ENCODE measurements at regions not wholly inside any gene's neighbourhood (a gene's known extent, or its start where the extent isn't known, plus 50 kb on each side); places are given as distances from the start of the nearest gene placed in this dataset.

DNA sequence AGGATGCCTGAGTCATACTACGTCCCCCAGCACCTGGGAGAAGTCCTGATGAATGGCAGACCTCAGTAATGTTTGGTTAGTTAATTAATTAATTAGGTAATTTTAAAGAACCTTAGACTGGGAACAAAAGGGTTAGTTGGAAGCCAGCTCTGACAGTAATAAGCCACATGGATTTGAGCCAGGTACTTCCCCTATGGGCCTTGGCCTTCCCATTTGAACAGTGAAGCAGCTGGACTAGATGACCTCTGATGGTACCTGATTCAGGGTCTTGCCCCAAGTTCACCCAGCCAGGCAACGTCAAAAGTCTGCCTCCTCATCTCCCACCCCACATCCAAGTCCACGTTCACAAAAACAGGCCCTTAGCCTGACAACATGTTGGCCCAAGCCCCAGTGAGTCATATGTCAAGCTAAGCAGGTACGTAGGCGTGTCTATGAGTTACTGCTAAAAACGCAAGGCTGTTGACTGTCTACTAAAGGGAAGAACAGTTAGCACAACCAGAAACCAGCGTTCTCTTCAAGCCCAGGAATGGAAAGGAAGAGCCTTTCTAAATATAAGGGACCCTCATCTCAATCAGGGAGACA lies 303.2 kb downstream of the ACTL7B start:
- H3K36me3 Mint-ChIP-seq: no peaks in the 10 kb centered on the region
- ATAC-seq (replicated peaks) (peak in 1 of 2 donors; percentile 33), DNase-seq (no peak)
- no peaks in the 10 kb centered on the region for H3K9me3 Mint-ChIP-seq
- no peak overlapping the region for H3K27ac Mint-ChIP-seq
- H3K27me3 Mint-ChIP-seq: no peaks in the 10 kb centered on the region
- H3K4me1 Mint-ChIP-seq: peaks cover 0 to 2% of the 10 kb centered on the region in 2 donors
- H3K4me3 Mint-ChIP-seq: no peak overlapping the region

DNA sequence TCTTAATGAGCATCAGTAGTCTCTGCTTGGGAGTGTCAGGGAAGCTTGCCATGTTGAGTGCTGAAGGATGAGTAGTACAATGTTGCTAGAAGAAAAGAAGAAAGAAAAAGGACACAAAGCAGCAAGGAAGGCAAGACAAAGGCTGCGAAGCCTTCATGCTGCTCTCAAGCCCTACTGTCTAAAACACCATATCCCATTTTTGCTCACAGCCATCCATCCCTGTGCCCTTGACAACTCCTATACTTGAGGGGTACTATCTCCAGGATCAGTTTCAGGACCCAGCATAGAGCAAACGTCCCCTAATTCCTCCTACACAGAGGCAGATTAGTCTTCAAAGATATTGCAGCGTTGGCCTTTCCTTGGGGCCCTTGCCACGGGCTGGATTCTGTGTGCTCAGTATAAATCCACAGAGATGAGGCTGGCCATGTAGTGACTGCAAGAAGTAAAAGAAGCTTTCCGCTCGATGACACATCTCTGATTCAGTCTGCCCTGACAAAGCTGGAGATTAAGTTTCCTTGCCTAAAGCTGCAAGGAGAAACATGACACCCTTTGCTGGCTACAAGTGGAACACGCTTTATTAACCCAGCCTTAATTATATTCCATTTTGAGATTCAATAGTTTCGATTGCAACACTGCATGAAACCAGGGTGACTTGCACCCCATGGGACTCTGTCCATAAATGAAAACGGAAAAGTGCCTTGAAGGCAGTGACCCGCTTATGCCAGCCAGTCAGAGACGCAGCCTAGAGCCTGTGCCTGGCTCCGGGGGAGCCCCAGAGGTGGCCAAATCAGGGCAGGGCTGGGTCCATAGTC lies 304.6 kb downstream of the ACTL7B start:
- no peaks in the 10 kb centered on the region for H3K9me3 Mint-ChIP-seq
- no peak overlapping the region for H3K4me3 Mint-ChIP-seq
- H3K36me3 Mint-ChIP-seq: no peaks in the 10 kb centered on the region
- no peak overlapping the region for H3K27ac Mint-ChIP-seq
- DNase-seq (no peak), ATAC-seq (replicated peaks) (no peak)
- no peaks in the 10 kb centered on the region for H3K27me3 Mint-ChIP-seq
- H3K4me1 Mint-ChIP-seq: peaks cover 0 to 2% of the 10 kb centered on the region in 2 donors

DNA sequence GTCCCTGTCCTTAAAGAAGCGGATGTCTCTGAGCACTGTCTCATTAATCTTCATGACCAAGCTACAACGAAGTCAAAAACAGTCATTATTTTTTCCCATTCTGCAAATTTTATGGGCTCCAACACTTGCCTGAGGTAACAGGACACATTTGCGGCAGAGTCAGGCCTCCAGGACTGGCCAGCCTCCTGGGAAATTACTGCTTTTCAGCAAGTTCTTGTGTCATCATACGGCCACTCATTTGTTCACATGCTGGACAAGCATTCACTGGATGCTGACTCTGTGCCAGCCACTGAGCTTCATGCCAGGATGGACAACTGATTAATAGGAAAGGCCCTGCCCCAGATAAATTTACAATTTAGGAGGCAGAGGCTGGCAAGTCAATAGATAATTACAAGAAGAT lies 305.7 kb downstream of the ACTL7B start:
- ATAC-seq (replicated peaks): no peak
- H3K9me3 Mint-ChIP-seq: no peaks in the 10 kb centered on the region
- H3K27ac Mint-ChIP-seq: no peak overlapping the region
- H3K4me3 Mint-ChIP-seq: no peak overlapping the region
- H3K36me3 Mint-ChIP-seq: no peaks in the 10 kb centered on the region
- H3K27me3 Mint-ChIP-seq: no peaks in the 10 kb centered on the region
- no peak for DNase-seq
- peaks cover 0 to 2% of the 10 kb centered on the region in 2 donors for H3K4me1 Mint-ChIP-seq

DNA sequence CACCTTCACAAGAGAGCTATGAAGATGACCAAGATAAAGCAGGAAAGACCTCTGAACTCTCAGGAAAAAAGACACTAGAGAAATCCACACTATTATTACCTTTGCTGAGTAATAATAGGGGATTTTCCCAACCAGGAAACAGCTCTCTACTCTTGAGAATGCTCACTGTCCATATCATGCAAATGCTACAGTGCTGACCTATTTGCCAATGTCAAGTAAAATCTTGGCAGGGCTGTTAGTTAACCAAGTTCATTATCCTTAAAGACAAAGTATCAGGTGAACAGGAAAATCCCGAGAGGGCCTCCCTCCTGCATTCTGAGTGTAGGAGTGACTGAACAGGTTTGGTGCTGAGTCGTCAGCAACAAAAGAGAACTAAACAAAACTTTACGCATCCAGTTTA lies 306.6 kb downstream of the ACTL7B start:
- Mint-ChIP-seq H3K27me3 (no peaks in the 10 kb centered on the region), H3K27ac (no peak overlapping the region), H3K9me3 (no peaks in the 10 kb centered on the region), H3K4me3 (no peak overlapping the region), H3K4me1 (peaks cover 0 to 2% of the 10 kb centered on the region in 2 donors), H3K36me3 (no peaks in the 10 kb centered on the region)
- ATAC-seq (replicated peaks) (no peak), DNase-seq (no peak)

DNA sequence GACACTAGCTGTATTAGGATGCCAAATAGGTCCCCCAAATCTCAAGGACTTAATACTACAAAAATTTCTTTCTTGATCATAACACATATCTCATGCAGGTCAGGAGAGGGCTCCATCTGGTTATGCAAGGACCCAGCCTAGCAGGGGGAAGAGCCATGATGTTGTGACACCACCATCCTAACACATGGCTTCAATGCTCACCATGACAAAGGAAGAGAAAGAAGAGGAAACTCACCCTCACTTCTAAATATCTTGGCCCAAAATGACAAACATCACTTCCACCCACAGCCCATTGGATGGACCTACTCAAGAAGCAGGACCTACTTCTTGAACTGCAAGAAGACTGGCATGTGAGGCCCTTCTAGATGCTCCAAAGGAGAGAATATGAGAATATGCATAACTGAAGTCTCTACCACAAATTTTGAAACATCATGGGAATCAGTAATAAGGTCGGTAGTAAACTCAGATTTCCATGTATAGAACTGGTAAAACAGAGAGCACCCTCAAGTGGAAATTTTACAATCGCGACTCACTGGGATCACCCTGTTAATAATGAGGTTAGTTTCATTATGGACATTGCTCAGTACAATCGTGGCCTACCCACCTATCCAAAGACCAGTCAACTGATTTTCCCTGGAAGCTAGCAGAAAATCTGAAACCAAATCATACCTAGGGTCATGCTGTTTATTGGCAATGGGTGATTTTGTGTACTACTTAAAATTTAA lies 308.2 kb downstream of the ACTL7B start:
- Mint-ChIP-seq H3K4me1 (peaks cover 0 to under 1% of the 10 kb centered on the region in 2 donors), H3K9me3 (no peaks in the 10 kb centered on the region), H3K27ac (no peak overlapping the region), H3K27me3 (no peaks in the 10 kb centered on the region), H3K4me3 (no peak overlapping the region), H3K36me3 (no peaks in the 10 kb centered on the region)
- ATAC-seq (replicated peaks) (no peak), DNase-seq (no peak)

DNA sequence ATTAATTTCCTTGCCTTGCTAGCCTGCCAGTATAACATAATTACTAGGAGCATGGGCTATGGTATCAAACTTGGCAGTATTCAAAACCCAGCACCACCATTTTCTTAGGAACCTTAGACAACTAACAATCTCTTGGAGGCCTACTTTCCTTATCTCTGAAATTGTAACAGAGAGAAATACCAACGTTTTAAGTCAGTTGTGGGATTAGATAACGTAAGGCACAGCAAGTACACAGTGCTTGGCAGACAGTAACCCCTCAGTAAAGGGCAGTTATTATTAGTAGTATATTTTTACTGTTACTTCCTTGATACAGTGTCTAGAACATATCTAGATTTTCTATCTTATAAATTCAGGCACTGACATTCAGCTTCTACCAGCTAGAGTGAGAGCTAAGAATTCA lies 309.6 kb downstream of the ACTL7B start:
- Mint-ChIP-seq H3K9me3 (no peaks in the 10 kb centered on the region), H3K36me3 (no peaks in the 10 kb centered on the region), H3K4me3 (no peak overlapping the region), H3K4me1 (peaks cover 0 to 9% of the 10 kb centered on the region in 2 donors), H3K27ac (no peak overlapping the region), H3K27me3 (no peaks in the 10 kb centered on the region)
- ATAC-seq (replicated peaks) (no peak), DNase-seq (no peak)

DNA sequence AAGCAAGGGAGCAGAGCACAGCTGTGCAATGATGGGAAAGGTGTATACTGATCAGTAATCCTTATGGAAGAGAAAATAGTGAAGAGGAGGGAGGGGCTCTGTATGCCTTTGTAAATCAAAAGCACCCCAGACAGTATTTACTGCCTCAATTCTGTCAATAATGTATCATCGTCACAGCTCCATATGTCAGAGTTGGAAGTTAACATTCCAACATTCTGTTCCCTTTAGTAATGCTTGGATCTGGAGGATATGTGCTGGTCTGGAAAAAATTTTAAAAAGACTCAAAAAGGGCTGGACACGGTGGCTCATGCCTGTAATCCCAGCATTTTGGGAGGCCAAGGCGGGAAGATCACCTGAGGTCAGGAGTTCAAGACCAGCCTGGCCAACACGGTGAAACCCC lies 310.4 kb downstream of the ACTL7B start:
- no peak for ATAC-seq (replicated peaks)
- H3K36me3 Mint-ChIP-seq: no peaks in the 10 kb centered on the region
- H3K4me3 Mint-ChIP-seq: no peak overlapping the region
- no peaks in the 10 kb centered on the region for H3K9me3 Mint-ChIP-seq
- H3K27ac Mint-ChIP-seq: no peak overlapping the region
- no peak for DNase-seq
- H3K4me1 Mint-ChIP-seq: peaks cover 0 to 9% of the 10 kb centered on the region in 2 donors
- no peaks in the 10 kb centered on the region for H3K27me3 Mint-ChIP-seq

DNA sequence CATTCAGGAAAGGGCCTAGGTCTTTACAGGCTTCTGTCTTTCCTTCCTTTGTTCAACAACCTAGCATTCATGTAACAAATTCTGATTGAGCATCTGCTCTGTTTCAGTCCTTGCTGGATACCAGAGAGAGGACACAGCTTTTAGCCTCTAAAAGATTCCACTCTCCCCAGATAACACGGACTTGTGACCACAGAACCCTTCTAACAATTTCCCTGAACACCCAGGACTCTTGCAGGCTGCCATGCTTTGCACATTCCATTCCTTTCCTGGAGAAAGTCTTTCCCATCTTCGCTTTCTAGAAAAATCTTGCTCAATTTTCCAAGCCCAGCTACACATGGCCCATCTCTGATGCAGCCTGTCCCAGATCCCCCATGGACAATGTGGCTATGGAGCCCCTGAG lies 310.9 kb downstream of the ACTL7B start:
- ATAC-seq (replicated peaks): no peak

DNA sequence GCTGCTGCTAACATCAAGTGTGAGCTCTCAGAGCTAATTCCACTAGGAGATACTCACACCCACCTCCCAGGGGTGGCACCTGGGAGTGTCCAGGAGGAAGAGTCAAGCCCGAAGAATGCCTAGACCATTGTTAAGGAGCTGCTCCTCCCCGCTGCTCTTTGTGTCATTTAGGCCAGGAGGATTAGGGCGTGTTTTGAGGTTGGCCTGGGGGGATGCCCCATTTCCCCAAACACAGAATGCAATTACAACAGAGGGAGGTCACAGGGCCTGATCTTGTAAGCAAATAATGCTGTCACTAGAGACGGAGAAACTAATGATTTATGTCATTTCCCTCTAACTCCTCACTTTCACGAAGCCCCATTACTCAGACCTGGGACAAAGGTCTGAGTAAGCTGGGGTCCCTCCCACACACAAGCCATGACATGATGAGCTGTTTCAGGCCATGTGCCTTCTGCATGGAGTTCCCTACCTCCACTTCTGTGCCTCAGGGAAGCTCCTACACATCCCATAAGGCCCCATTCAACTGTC lies 312.5 kb downstream of the ACTL7B start:
- Mint-ChIP-seq H3K9me3 (peaks cover 0 to 3% of the 10 kb centered on the region in 2 donors), H3K4me3 (no peak overlapping the region), H3K36me3 (no peaks in the 10 kb centered on the region), H3K4me1 (peaks cover 0 to 9% of the 10 kb centered on the region in 2 donors), H3K27ac (no peak overlapping the region), H3K27me3 (no peaks in the 10 kb centered on the region)
- DNase-seq (no peak), ATAC-seq (replicated peaks) (no peak)

More for the DNA sequence above, 310.9 kb downstream of the ACTL7B start:
- Mint-ChIP-seq H3K9me3 (no peaks in the 10 kb centered on the region), H3K4me1 (peaks cover 0 to 9% of the 10 kb centered on the region in 2 donors), H3K27ac (no peak overlapping the region), H3K4me3 (no peak overlapping the region), H3K36me3 (no peaks in the 10 kb centered on the region), H3K27me3 (no peaks in the 10 kb centered on the region)
- DNase-seq: no peak

DNA sequence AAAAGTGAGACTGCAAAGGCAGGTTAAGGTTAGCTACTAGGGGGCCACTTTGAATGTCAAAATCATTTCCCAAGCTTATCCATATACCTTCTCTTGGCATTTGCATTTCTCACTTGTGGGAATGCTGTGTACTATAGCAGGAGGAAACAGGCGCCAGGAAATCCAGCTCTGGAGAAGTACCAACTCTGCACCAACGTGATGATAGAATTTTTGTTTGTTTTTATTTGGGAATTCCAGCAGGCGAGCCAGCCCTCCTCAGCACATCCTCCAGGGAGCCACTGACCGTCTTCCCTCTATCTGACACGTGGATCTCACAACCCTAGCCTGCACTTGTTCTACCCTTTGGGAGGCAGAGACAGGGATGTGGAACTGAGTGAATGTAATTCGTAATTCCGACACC lies 318.0 kb downstream of the ACTL7B start:
- no peak for ATAC-seq (replicated peaks)
- Mint-ChIP-seq H3K27ac (no peak overlapping the region), H3K27me3 (peaks cover 0 to 4% of the 10 kb centered on the region in 2 donors), H3K36me3 (no peaks in the 10 kb centered on the region), H3K4me1 (peaks cover 0 to 9% of the 10 kb centered on the region in 2 donors), H3K9me3 (peaks cover 0 to 3% of the 10 kb centered on the region in 2 donors), H3K4me3 (no peak overlapping the region)
- DNase-seq: no peak

DNA sequence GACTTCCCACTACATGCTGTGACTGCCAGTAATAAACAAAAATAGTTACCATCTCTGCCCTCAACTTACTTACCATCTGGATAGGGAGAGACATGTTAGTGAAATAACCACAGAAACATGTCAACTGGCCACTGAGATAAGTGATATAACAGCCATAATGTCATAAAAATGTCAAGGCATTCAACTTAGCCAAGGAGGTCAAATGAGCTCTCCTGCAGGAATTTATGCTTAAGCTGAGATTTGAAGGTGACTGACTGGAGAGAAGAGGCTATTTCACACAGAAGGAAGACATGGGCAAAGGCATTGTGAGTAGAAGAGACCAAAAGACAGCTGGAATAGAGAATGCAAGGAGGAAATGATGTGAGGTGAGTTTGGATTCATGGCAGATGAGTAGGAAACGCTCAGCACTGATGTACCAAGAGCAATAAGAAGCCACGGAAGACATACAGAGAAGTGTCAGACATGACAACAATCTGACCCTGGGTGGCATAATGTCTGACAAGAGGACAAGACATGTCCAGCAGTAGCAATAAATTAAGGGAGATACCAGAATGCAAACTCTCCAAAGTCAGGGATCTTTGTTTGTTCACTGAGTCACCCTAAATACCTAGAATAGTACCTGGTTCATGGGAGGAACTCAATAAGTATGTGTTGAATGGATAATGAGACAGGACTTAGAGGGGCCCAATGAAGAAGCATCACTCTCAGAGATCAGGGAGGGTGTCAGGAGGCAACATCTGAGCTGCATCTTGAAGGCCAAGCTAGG lies 318.8 kb downstream of the ACTL7B start:
- no peak for ATAC-seq (replicated peaks)
- peaks cover 0 to 4% of the 10 kb centered on the region in 2 donors for H3K27me3 Mint-ChIP-seq
- no peak overlapping the region for H3K4me3 Mint-ChIP-seq
- no peak overlapping the region for H3K27ac Mint-ChIP-seq
- peaks cover 0 to 4% of the 10 kb centered on the region in 2 donors for H3K4me1 Mint-ChIP-seq
- no peak for DNase-seq
- H3K36me3 Mint-ChIP-seq: no peaks in the 10 kb centered on the region
- peaks cover 0 to 3% of the 10 kb centered on the region in 2 donors for H3K9me3 Mint-ChIP-seq

DNA sequence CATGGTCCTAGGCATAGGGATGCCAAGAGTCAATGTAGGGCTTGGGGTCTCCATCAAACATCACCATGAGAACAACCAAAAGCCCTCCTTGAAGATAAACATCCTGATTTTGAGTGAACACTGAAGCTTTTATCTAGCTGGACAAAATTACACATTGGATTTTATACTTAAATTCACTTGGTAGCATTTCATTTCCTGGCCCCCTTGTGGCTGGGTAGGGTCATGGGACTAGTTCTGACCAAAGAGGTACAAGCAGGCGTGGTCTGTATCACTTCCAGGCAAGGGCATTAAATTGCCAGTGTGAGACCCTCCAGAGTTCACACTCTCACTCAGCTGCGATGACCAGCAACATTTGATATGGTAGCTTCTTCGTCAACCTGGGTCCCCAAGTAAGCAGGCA lies 320.3 kb downstream of the ACTL7B start:
- Mint-ChIP-seq H3K36me3 (peaks cover 0 to 2% of the 10 kb centered on the region in 2 donors), H3K27ac (no peak overlapping the region), H3K9me3 (peaks cover 0 to 3% of the 10 kb centered on the region in 2 donors), H3K4me1 (peaks cover 0 to 5% of the 10 kb centered on the region in 2 donors), H3K4me3 (no peak overlapping the region), H3K27me3 (peaks cover 6 to 8% of the 10 kb centered on the region in 2 donors)
- DNase-seq: no peak
- no peak for ATAC-seq (replicated peaks)

DNA sequence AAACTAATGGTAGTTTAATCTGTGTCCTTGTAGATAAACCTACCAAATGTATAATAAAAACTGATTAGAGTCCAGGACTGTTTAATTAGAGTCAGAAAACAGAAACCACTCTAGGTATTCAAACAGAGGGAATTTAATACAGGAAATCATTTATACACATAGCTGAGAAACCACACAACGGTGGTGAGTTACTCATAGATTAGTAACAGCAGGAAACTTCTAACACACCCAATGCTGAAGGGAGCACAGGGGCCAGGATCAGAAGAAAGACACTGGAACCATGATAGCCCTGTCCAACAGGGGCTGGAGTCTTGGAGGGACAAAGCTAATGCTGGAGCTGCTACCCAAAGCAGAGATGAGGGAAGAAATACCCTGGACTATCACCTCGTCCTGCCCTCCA lies 321.0 kb downstream of the ACTL7B start:
- H3K27me3 Mint-ChIP-seq: peaks cover 6 to 8% of the 10 kb centered on the region in 2 donors
- ATAC-seq (replicated peaks) (no peak), DNase-seq (no peak)
- peaks cover 0 to 2% of the 10 kb centered on the region in 2 donors for H3K36me3 Mint-ChIP-seq
- H3K9me3 Mint-ChIP-seq: peaks cover 0 to 3% of the 10 kb centered on the region in 2 donors
- no peak overlapping the region for H3K27ac Mint-ChIP-seq
- H3K4me3 Mint-ChIP-seq: no peak overlapping the region
- H3K4me1 Mint-ChIP-seq: peaks cover 0 to 5% of the 10 kb centered on the region in 2 donors

DNA sequence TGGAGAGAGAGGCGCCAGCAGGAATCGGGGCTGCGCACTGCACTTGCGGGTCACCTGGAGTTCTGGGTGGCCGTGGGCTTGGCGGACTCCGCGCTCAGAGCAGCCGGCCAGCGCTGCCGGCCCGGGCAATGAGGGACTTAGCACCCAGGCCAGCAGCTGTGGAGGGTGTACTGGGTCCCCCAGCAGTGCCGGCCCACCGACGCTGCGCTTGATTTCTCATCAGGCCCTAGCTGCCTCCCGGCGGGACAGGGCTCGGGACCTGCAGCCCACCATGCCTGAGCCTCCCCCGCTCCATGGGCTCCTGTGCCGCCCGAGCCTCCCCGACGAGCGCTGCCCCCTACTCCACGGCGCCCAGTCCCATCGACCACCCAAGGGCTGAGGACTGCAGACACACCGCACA lies 325.6 kb downstream of the ACTL7B start:
- H3K4me3 Mint-ChIP-seq: no peak overlapping the region
- H3K4me1 Mint-ChIP-seq: peaks cover 0 to 5% of the 10 kb centered on the region in 2 donors
- peaks cover 0 to 2% of the 10 kb centered on the region in 2 donors for H3K36me3 Mint-ChIP-seq
- ATAC-seq (replicated peaks): no peak
- H3K9me3 Mint-ChIP-seq: no peaks in the 10 kb centered on the region
- peaks cover 6 to 12% of the 10 kb centered on the region in 2 donors for H3K27me3 Mint-ChIP-seq
- no peak for DNase-seq
- no peak overlapping the region for H3K27ac Mint-ChIP-seq

Measured in stimulated activated naive B cell treated with anti-CD40 and anti-IgM and Interleukin-4, amounts not matched to agents 10 μg/mL and 1 μg/mL and 100 μg/mL, for 72 hours (primary cell).